Stimulated activated CD4-positive, alpha-beta T cell treated with anti-CD3 and anti-CD28 coated beads, Interleukin-4, amount 100 ng/mL, for 4 hours (primary cell): ENCODE measurements at regions not wholly inside any gene's neighbourhood (a gene's known extent, or its start where the extent isn't known, plus 50 kb on each side); places are given as distances from the start of the nearest gene placed in this dataset.

Experiments used
- DNase-seq, 2 experiments: peaks; one replicate each; pipeline ENCODE4 v3.0.0-alpha.2; 2020

GRCh38 chr4:13316354-13316753 lies 167.8 kb downstream of the RAB28 start:
- DNase-seq: no peak

GRCh38 chr4:13313856-13314255 lies 170.3 kb downstream of the RAB28 start:
- DNase-seq: no peak

- DNase-seq: no peak
Measured at GRCh38 chr4:13312264-13312663, 171.9 kb downstream of the RAB28 start.

GRCh38 chr4:13309751-13310150 lies 174.4 kb downstream of the RAB28 start:
- no peak for DNase-seq

GRCh38 chr4:13306356-13306755 lies 177.8 kb downstream of the RAB28 start:
- no peak for DNase-seq

- no peak for DNase-seq
Measured at GRCh38 chr4:13302876-13303275, 181.3 kb downstream of the RAB28 start.

- DNase-seq: no peak
Measured at GRCh38 chr4:13299343-13299742, 184.8 kb downstream of the RAB28 start.

- no peak for DNase-seq
Measured at GRCh38 chr4:13298655-13299054, 185.5 kb downstream of the RAB28 start.

- DNase-seq: no peak
Measured at GRCh38 chr4:13296986-13297385, 187.2 kb downstream of the RAB28 start.

GRCh38 chr4:13294961-13295605 lies 189.1 kb downstream of the RAB28 start:
- DNase-seq: no peak

GRCh38 chr4:13292372-13292771 lies 191.8 kb downstream of the RAB28 start:
- DNase-seq: no peak

GRCh38 chr4:13289391-13289790 lies 194.7 kb downstream of the RAB28 start:
- no peak for DNase-seq

GRCh38 chr4:13285336-13285735 lies 198.8 kb downstream of the RAB28 start:
- no peak for DNase-seq

GRCh38 chr4:13284932-13285331 lies 199.2 kb downstream of the RAB28 start:
- no peak for DNase-seq

GRCh38 chr4:13276357-13276756 lies 207.8 kb downstream of the RAB28 start:
- no peak for DNase-seq

GRCh38 chr4:13268703-13269102 lies 215.4 kb downstream of the RAB28 start:
- no peak for DNase-seq

GRCh38 chr4:13268165-13268564 lies 216.0 kb downstream of the RAB28 start:
- DNase-seq: no peak

GRCh38 chr4:13267091-13267490 lies 217.0 kb downstream of the RAB28 start:
- no peak for DNase-seq

GRCh38 chr4:13266687-13267086 lies 217.5 kb downstream of the RAB28 start:
- DNase-seq: no peak

- no peak for DNase-seq
Measured at GRCh38 chr4:13263967-13264525, 220.1 kb downstream of the RAB28 start.

- no peak for DNase-seq
Measured at GRCh38 chr4:13262816-13263215, 221.3 kb downstream of the RAB28 start.

GRCh38 chr4:13261486-13262257 lies 222.5 kb downstream of the RAB28 start:
- no peak for DNase-seq

- DNase-seq: no peak
Measured at GRCh38 chr4:13260513-13260912, 223.6 kb downstream of the RAB28 start.

- DNase-seq: no peak
Measured at GRCh38 chr4:13250263-13250662, 233.9 kb downstream of the RAB28 start.
